GM10266 (cell line): ENCODE measurements at regions not wholly inside any gene's neighbourhood (a gene's known extent, or its start where the extent isn't known, plus 50 kb on each side); places are given as distances from the start of the nearest gene placed in this dataset.
"Not testable (repeated sequence)": the region's sequence is repeated elsewhere in the genome, so short reads cannot be mapped to it uniquely, and the experiment has no call there.

ENCODE experiments used
- DNase-seq: peaks from one replicate; pipeline ENCODE4 v3.0.0; 2012; ENCODE audit errors: extremely low spot score
- CTCF ChIP-seq: IDR thresholded peaks from 2 replicates; pipeline ENCODE4 v1.5.1; 2012; ENCODE audit warnings: mild to moderate bottlenecking, low read depth; ENCODE audit not compliant: control insufficient read depth, insufficient read depth; ENCODE audit errors: missing control alignments

- no peak for DNase-seq
- no peak for TF ChIP-seq CTCF
Measured at GRCh38 chr2:144011098-144011497, 508.8 kb downstream of the ZEB2 start.

DNA sequence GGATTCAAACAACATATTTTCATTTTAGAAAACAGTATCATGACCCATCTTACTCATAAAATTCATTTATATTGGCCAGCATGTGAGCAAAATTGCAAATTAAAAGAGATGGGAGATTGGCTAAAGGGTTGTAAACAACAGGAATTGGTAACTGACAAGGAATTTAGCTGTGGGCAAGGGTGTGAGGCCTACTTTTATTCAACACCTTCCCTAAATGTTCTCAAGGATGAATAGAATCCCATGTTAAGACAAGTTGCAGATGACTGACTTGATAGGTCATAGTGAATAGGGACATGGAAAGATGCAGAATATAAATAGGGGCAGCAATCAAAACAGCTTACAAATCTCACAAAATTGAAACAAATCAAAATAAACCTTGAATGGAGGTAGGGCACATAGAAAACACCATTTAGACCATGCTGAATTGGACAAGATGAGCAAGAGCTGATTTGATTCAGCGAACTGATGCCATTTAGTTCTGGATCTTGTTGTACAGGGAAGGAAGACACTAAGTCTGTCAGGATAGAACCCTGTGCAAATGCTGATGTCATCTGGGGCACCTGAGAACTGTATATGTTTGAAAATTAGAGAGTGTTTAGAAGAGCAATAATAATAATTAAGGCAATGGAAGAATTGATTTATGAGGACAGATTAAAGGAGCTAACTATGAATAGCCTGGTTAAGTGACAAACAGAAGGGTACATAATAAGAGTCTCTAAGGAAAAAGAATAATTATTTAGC, 509.7 kb downstream of the ZEB2 start:
- DNase-seq = no peak
- no peak for TF ChIP-seq CTCF

DNA sequence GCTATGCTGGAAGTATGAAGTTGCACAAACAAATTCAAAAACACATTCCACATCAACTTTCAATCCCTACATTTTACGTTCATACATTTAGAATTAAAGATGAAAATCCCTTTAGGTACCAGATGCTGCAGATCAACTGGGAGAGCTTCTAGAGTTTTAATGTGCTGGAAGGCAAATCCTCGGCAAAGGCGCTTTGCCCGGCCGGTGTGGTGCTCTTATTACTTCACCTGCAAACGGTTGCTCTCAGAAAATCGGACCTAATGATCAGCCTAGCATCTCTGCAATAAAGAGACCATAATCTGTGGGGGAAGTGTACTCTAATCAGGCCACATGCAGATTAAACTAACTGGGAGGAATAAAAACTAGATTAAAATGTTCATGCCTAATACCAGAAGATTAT, 513.8 kb downstream of the ZEB2 start:
- no peak for TF ChIP-seq CTCF
- no peak for DNase-seq

DNA sequence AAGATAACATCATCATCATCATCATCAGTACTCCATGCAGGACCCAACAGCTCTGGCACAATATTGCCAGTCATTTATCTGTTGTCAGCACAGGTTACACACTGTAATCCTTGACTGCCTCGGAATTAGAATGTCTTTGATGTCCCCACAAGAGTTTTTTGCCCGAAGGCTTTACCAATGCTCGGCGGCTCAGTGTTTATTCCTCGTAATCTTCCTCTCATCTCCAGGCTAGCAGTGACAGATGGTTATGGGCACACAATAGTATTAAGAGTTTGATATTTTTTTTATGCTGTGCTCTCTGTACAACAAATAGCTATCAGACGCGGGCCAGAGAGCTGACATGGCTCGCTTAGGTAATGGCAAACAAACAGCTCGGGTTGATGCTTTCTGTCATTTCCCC, 515.2 kb downstream of the ZEB2 start:
- no peak for TF ChIP-seq CTCF
- no peak for DNase-seq

- no peak for DNase-seq
- no peak for TF ChIP-seq CTCF
Measured at GRCh38 chr2:144003460-144004075, 516.4 kb downstream of the ZEB2 start.

DNA sequence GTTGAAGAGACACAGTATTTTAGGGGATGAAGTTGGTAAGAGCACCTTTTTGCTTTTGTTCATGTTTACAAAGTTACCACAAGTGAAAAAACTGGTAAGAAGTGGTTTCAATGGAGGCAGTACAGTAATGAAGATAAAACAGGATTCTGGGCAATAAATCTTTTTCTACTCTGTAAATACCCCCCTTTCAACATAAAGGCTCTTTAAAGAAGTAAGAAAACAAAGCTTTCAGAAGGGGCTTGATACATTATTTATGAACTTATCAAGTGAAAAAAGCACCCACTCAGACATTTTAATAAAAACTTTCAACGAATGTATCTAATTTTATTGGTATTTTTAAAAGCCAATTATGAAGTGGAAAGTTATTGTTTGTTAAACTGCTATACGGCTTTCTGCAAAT, 522.9 kb downstream of the ZEB2 start:
- DNase-seq = no peak
- TF ChIP-seq CTCF = no peak

GRCh38 chr2:143994961-143995360, 525.0 kb downstream of the ZEB2 start:
- no peak for DNase-seq
- no peak for TF ChIP-seq CTCF

DNA sequence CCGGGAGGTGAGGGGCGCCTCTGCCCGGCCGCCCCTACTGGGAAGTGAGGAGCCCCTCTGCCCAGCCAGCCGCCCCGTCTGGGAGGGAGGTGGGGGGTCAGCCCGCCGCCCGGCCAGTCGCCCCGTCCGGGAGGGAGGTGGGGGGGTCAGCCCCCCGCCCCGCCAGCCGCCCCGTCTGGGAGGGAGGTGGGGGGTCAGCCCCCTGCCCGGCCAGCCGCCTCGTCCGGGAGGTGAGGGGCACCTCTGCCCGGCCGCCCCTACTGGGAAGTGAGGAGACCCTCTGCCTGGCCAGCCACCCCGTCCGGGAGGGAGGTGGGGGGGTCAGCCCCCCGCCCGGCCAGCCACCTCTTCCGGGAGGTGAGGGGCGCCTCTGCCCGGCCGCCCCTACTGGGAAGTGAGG, 528.3 kb downstream of the ZEB2 start:
- DNase-seq = not testable (repeated sequence)
